ENCODE measurements at regions not wholly inside any gene's neighbourhood (a gene's known extent, or its start where the extent isn't known, plus 50 kb on each side); places are given as distances from the start of the nearest gene placed in this dataset.

- Histone ChIP-seq H3K4me2 (peak overlapping the region; percentile 59), H4K20me1 (ENCODE audit: insufficient read depth) (no peaks in the 10 kb centered on the region), H3K4me1 (replicated peaks; ENCODE audit: insufficient read depth) (peaks cover 39% of the 10 kb centered on the region), H3F3A (ENCODE audit: insufficient read depth, low read depth) (peaks cover 31% of the 10 kb centered on the region; the same call in 1 of the 2 replicates), H3K27me3 (ENCODE audit: insufficient read depth, low read depth) (no peaks in the 10 kb centered on the region), H3K79me2 (ENCODE audit: low read depth) (no peaks in the 10 kb centered on the region), H3K9me2 (ENCODE audit: insufficient read depth) (no peaks in the 10 kb centered on the region), H3K4me3 (no peak overlapping the region), H2AFZ (no peak overlapping the region), H3K27ac (peak overlapping the region; percentile 87), H3K36me3 (ENCODE audit: low read depth) (no peaks in the 10 kb centered on the region), H3K9me3 (ENCODE audit: insufficient read depth, low read depth) (peaks cover 16% of the 10 kb centered on the region)
- ChIA-PET POLR2A (ENCODE audit: unreplicated experiment) (no interaction called here), CTCF (no interaction called here)
- intact Hi-C loops (cut with micrococcal nuclease; ENCODE audit: unreplicated experiment), result no loop called here
- DNase-seq, result no peak
- no peak for TF ChIP-seq CTCF (conservative IDR thresholded peaks at IDR 0.05)
- no TSS peak for BruUV-seq (replicated peaks)
Measured at GRCh38 chr15:69712991-69713390, 260.4 kb downstream of the RPLP1 start.

GRCh38 chr15:69713726-69714559, 261.3 kb downstream of the RPLP1 start:
- ChIA-PET POLR2A (ENCODE audit: unreplicated experiment) (interaction anchor here (0.6 kb wide), 1 partner anchor 11 kb away, joined by 4 read pairs; no protein-coding TSS in a partner anchor), CTCF (no interaction called here)
- Histone ChIP-seq H3K4me1 (replicated peaks; ENCODE audit: insufficient read depth) (peaks cover 39% of the 10 kb centered on the region), H3K27me3 (ENCODE audit: insufficient read depth, low read depth) (no peaks in the 10 kb centered on the region), H3K9me2 (ENCODE audit: insufficient read depth) (no peaks in the 10 kb centered on the region), H4K20me1 (ENCODE audit: insufficient read depth) (no peaks in the 10 kb centered on the region), H3K36me3 (ENCODE audit: low read depth) (no peaks in the 10 kb centered on the region), H3F3A (ENCODE audit: insufficient read depth, low read depth) (peaks cover 31% of the 10 kb centered on the region; the same call in 1 of the 2 replicates), H3K4me3 (peak overlapping the region; percentile 23; the same call in 1 of the 2 replicates), H3K9me3 (ENCODE audit: insufficient read depth, low read depth) (peaks cover 7% of the 10 kb centered on the region; the same call in 1 of the 2 replicates), H3K79me2 (ENCODE audit: low read depth) (no peaks in the 10 kb centered on the region), H3K27ac (peak overlapping the region; percentile 87), H3K4me2 (peak overlapping the region; percentile 59), H2AFZ (peak overlapping the region; percentile 70; the same call in 1 of the 2 replicates)
- DNase-seq, result peak; percentile 41 to 86
- intact Hi-C loops (cut with micrococcal nuclease; ENCODE audit: unreplicated experiment), result no loop called here
- BruUV-seq (replicated peaks), result no TSS peak
- TF ChIP-seq EZH2 (IDR thresholded peaks at IDR 0.05; ENCODE audit: low read depth), result no peak

- H3K4me2 ChIP-seq, result peak overlapping the region; percentile 59
- POLR2A ChIA-PET (ENCODE audit: unreplicated experiment), result no interaction called here
- no peak overlapping the region for H2AFZ ChIP-seq
- H3K9me2 ChIP-seq (ENCODE audit: insufficient read depth), result no peaks in the 10 kb centered on the region
- no TSS peak for BruUV-seq (replicated peaks)
- no peaks in the 10 kb centered on the region for H4K20me1 ChIP-seq (ENCODE audit: insufficient read depth)
- peaks cover 7% of the 10 kb centered on the region; the same call in 1 of the 2 replicates for H3K9me3 ChIP-seq (ENCODE audit: insufficient read depth, low read depth)
- no peak overlapping the region for H3K4me3 ChIP-seq
- peak overlapping the region; percentile 87 for H3K27ac ChIP-seq
- intact Hi-C loops (cut with micrococcal nuclease; ENCODE audit: unreplicated experiment), result no loop called here
- peaks cover 39% of the 10 kb centered on the region for H3K4me1 ChIP-seq (replicated peaks; ENCODE audit: insufficient read depth)
- H3K36me3 ChIP-seq (ENCODE audit: low read depth), result no peaks in the 10 kb centered on the region
- no peaks in the 10 kb centered on the region for H3K27me3 ChIP-seq (ENCODE audit: insufficient read depth, low read depth)
- peaks cover 31% of the 10 kb centered on the region; the same call in 1 of the 2 replicates for H3F3A ChIP-seq (ENCODE audit: insufficient read depth, low read depth)
- no peak for DNase-seq
- TF ChIP-seq EZH2 (IDR thresholded peaks at IDR 0.05; ENCODE audit: low read depth) (no peak), CTCF (conservative IDR thresholded peaks at IDR 0.05) (no peak)
- CTCF ChIA-PET, result no interaction called here
- no peaks in the 10 kb centered on the region for H3K79me2 ChIP-seq (ENCODE audit: low read depth)
Measured at GRCh38 chr15:69715210-69715609, 262.6 kb downstream of the RPLP1 start.

Data from PC-9 (cell line).